Muscle of leg (tissue), 3 donors: ENCODE measurements at regions not wholly inside any gene's neighbourhood (a gene's known extent, or its start where the extent isn't known, plus 50 kb on each side); places are given as distances from the start of the nearest gene placed in this dataset.

ENCODE experiments used
- DNase-seq: peaks from one replicate; pipeline ENCODE4 v3.0.0; 2013
- H3K27ac ChIP-seq: one replicate; pipeline ENCODE4 v1.5.1; 2013; ENCODE audit warnings: mild to moderate bottlenecking, low read length, control low read depth
- H3K27me3 ChIP-seq: one replicate; pipeline ENCODE4 v1.6.1; 2013; ENCODE audit warnings: low read length; ENCODE audit not compliant: control insufficient read depth, insufficient read depth
- H3K36me3 ChIP-seq: one replicate; pipeline ENCODE4 v1.6.1; 2013; ENCODE audit warnings: low read length; ENCODE audit not compliant: control insufficient read depth, insufficient read depth
- H3K4me1 ChIP-seq: one replicate; pipeline ENCODE4 v1.6.1; 2013; ENCODE audit warnings: low read length; ENCODE audit not compliant: control insufficient read depth, insufficient read depth
- H3K4me3 ChIP-seq: one replicate; pipeline ENCODE4 v1.5.1; 2013; ENCODE audit warnings: low read length, control low read depth
- H3K9me3 ChIP-seq: replicated peaks from 2 replicates; pipeline ENCODE4 v1.6.1; 2013; ENCODE audit warnings: low read depth, low read length; ENCODE audit not compliant: control insufficient read depth
- WGBS: methylation state at CpG from one replicate; pipeline ENCODE4 v1.1.5; 2013; ENCODE audit warnings: missing lambda C conversion rate; ENCODE audit not compliant: insufficient coverage; 5-methylcytosine and 5-hydroxymethylcytosine counted together

- H3K9me3 ChIP-seq, result no peaks in the 10 kb centered on the region
- 100% methylated on average over 1 of the region's 4 CpGs for WGBS
- H3K36me3 ChIP-seq, result no peaks in the 10 kb centered on the region
- H3K27me3 ChIP-seq, result no peaks in the 10 kb centered on the region
- no peak overlapping the region for H3K27ac ChIP-seq
- H3K4me3 ChIP-seq, result no peak overlapping the region
- DNase-seq, result no peak
- no peaks in the 10 kb centered on the region for H3K4me1 ChIP-seq
Measured at GRCh38 chr6:106885679-106886078, 88.8 kb downstream of the CD24 start.

DNA sequence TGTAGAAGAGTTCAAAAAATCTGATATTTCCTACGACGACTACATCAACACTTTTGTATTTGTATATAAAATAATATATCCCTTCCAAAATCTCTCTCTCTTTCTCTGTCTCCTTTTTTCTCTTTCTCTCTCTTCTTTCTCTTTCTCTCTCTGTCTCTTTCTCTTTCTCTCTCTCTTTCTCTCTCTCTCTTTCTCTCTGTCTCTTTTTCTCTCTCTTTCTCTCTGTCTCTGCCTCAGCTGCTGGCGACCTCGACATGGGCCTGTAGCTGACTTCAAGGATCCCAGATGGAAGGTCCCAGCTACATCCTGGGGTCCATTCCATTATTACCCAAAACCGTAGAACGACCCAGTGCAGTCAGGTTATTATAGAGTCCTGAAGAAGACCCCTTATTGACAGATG is 90.0 kb downstream of the CD24 start:
- Histone ChIP-seq H3K4me3 (no peak overlapping the region), H3K27me3 (no peaks in the 10 kb centered on the region), H3K4me1 (no peaks in the 10 kb centered on the region), H3K27ac (no peak overlapping the region), H3K36me3 (no peaks in the 10 kb centered on the region), H3K9me3 (no peaks in the 10 kb centered on the region)
- DNase-seq, result no peak
- WGBS, result 92% methylated on average over 2 of the region's 6 CpGs

GRCh38 chr6:106883808-106884262 is 90.7 kb downstream of the CD24 start:
- Histone ChIP-seq H3K4me1 (no peaks in the 10 kb centered on the region), H3K4me3 (no peak overlapping the region), H3K27ac (no peak overlapping the region), H3K36me3 (no peaks in the 10 kb centered on the region), H3K9me3 (no peaks in the 10 kb centered on the region), H3K27me3 (no peaks in the 10 kb centered on the region)
- WGBS, result 28% methylated on average over 3 of the region's 4 CpGs
- no peak for DNase-seq

DNA sequence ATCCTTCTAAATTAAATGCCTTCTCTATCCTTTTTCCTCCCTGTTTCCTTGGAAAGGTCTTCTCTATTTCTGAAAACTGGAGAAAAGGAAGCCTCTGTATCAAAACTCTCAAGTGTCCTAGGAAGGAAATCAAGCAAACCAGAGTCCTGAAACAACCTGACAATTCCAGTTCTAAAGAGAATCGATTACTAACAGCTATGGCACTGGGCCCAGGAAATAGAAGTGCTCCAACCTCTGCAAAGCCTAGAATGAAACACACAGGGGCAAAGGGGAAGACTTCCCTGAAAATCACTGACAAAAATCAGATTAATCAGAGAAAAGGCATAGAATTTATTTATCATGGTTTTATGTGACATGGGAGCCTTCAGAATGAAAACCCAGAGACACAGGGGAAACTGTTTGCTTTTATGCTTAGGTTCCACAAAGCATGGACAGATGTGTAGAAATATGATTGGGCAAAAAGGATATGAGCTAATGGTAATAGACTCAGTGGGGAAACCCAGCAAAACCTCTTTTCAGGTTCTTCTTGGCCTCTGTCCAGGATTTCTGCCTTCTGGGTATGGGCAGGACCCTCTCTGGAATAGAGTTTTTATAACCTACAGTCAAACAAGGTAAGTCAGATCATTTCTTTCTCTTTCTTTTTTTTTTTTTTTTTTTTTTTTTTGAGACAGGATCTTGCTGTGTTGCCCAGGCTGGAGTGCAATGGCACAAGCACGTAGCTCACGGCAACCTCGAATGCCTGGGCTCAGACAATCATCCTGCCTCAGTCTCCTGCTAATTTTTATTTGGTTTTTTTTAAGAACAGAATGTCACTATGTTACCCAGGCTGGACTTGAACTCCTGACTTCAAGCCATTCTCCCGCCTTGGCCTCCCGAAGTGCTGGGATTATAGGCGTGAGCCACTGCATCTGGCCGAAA is 91.7 kb downstream of the CD24 start:
- no peaks in the 10 kb centered on the region for H3K9me3 ChIP-seq
- H3K4me3 ChIP-seq, result no peak overlapping the region
- DNase-seq, result no peak
- no peaks in the 10 kb centered on the region for H3K4me1 ChIP-seq
- H3K27me3 ChIP-seq, result no peaks in the 10 kb centered on the region
- 100% methylated on average over 1 of the region's 8 CpGs for WGBS
- no peaks in the 10 kb centered on the region for H3K36me3 ChIP-seq
- H3K27ac ChIP-seq, result no peak overlapping the region

- Histone ChIP-seq H3K27ac (no peak overlapping the region), H3K36me3 (no peaks in the 10 kb centered on the region), H3K27me3 (no peaks in the 10 kb centered on the region), H3K4me1 (no peaks in the 10 kb centered on the region), H3K4me3 (no peak overlapping the region), H3K9me3 (no peaks in the 10 kb centered on the region)
- DNase-seq, result no peak
Measured at GRCh38 chr6:106882138-106882537, 92.4 kb downstream of the CD24 start.

- Histone ChIP-seq H3K27me3 (no peaks in the 10 kb centered on the region), H3K4me1 (no peaks in the 10 kb centered on the region), H3K36me3 (no peaks in the 10 kb centered on the region), H3K4me3 (no peak overlapping the region), H3K27ac (no peak overlapping the region), H3K9me3 (no peaks in the 10 kb centered on the region)
- WGBS, result 80% methylated on average over 2 of the region's 3 CpGs
- no peak for DNase-seq
Measured at GRCh38 chr6:106880952-106881351, 93.6 kb downstream of the CD24 start.

DNA sequence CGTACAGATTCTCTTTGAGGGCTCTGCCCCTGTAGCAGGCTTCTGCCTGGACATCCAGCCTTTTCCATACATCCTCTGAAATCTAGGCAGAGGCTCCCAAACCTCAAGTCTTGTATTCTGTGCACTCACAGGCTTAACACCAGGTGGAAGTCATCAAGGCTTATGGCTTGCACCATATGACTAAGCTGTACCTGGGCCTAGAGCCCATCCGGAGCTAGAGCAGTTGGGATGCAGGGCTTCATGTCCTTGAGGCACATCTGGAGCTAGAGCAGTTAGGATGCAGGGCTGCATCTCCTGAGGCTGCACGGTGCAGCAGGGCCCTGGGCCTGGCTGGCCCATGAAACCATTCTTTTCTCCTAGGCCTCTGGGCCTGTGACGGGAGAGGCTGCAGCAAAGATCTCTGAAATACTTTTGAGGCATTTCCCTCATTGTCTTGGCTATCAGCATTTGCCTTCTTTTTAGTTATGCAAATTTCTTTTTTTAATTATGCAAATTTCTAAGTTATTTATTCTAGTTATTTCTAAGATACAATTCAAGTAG is 98.7 kb downstream of the CD24 start:
- Histone ChIP-seq H3K27ac (no peak overlapping the region), H3K36me3 (no peaks in the 10 kb centered on the region), H3K9me3 (no peaks in the 10 kb centered on the region), H3K27me3 (no peaks in the 10 kb centered on the region), H3K4me3 (no peak overlapping the region), H3K4me1 (no peaks in the 10 kb centered on the region)
- WGBS, result 97% methylated on average over 3 of the region's 4 CpGs
- DNase-seq, result no peak

DNA sequence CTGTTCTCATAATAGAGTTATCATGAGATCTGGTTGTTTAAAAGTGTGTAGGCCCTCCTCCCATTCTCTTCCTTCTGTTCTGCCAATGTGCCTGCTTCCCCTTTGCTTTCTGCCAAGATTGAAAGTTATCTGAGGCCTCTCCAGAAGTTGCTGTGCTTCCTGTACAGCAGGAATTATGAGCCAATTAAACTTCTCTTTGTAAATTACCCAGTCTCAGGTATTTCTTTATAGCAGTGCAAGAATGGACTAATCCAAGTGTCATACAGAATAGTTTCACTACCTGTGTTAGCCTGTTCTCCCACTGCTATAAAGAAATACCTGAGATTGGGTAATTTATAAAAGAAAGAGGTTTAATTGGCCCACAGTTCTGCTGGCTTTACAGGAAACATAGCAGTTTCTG is 100.0 kb downstream of the CD24 start:
- no peak for DNase-seq
- H3K4me3 ChIP-seq, result no peak overlapping the region
- H3K36me3 ChIP-seq, result no peaks in the 10 kb centered on the region
- no peak overlapping the region for H3K27ac ChIP-seq
- H3K4me1 ChIP-seq, result no peaks in the 10 kb centered on the region
- H3K9me3 ChIP-seq, result no peaks in the 10 kb centered on the region
- no peaks in the 10 kb centered on the region for H3K27me3 ChIP-seq

- 43% methylated on average over 1 of the region's 3 CpGs for WGBS
- H3K27me3 ChIP-seq, result no peaks in the 10 kb centered on the region
- no peaks in the 10 kb centered on the region for H3K9me3 ChIP-seq
- no peaks in the 10 kb centered on the region for H3K36me3 ChIP-seq
- DNase-seq, result no peak
- no peak overlapping the region for H3K4me3 ChIP-seq
- no peaks in the 10 kb centered on the region for H3K4me1 ChIP-seq
- H3K27ac ChIP-seq, result no peak overlapping the region
Measured at GRCh38 chr6:106872049-106872448, 102.5 kb downstream of the CD24 start.

GRCh38 chr6:106870824-106871717 is 103.5 kb downstream of the CD24 start:
- Histone ChIP-seq H3K27me3 (no peaks in the 10 kb centered on the region), H3K9me3 (no peaks in the 10 kb centered on the region), H3K36me3 (no peaks in the 10 kb centered on the region), H3K4me3 (no peak overlapping the region), H3K27ac (no peak overlapping the region), H3K4me1 (no peaks in the 10 kb centered on the region)
- 60% methylated on average over 2 of the region's 3 CpGs for WGBS
- no peak for DNase-seq
